Left ventricle myocardium inferior (tissue), 1 donor: ENCODE measurements at regions not wholly inside any gene's neighbourhood (a gene's known extent, or its start where the extent isn't known, plus 50 kb on each side); places are given as distances from the start of the nearest gene placed in this dataset.

ENCODE experiments used
- DNase-seq: peaks from one replicate; pipeline ENCODE4 v3.0.0-alpha.2; 2020
- H3K27ac ChIP-seq: fragments of 200-600 bp; replicated peaks from 2 replicates; pipeline ENCODE4 v1.8.0; 2021
- H3K27me3 ChIP-seq: fragments of 200-600 bp; 2 replicates; pipeline ENCODE4 v1.8.0; 2021; ENCODE audit warnings: low read depth
- H3K36me3 ChIP-seq: fragments of 200-600 bp; 2 replicates; pipeline ENCODE4 v1.8.0; 2021
- H3K4me1 ChIP-seq: fragments of 200-600 bp; 2 replicates; pipeline ENCODE4 v1.8.0; 2021
- H3K4me3 ChIP-seq: fragments of 200-600 bp; 2 replicates; pipeline ENCODE4 v1.8.0; 2021; ENCODE audit warnings: mild to moderate bottlenecking, moderate library complexity
- H3K9me3 ChIP-seq: fragments of 200-600 bp; replicated peaks from 2 replicates; pipeline ENCODE4 v1.8.0; 2021
- intact Hi-C: fragments of 100-400 bp; cut with micrococcal nuclease; formaldehyde crosslinking; loops from one replicate; pipeline ENCODE4 v1.11.0; 2022
- TF ChIP-seq, protein P1 (sequence below): fragments of 200-600 bp; IDR thresholded peaks from 2 replicates; pipeline ENCODE4 v1.8.0; 2021; ENCODE audit warnings: antibody characterized with exemption, mild to moderate bottlenecking, borderline replicate concordance
- donor health status: DM: no; HTN: yes; CAD: no; lungs with severe emphysema.

DNA sequence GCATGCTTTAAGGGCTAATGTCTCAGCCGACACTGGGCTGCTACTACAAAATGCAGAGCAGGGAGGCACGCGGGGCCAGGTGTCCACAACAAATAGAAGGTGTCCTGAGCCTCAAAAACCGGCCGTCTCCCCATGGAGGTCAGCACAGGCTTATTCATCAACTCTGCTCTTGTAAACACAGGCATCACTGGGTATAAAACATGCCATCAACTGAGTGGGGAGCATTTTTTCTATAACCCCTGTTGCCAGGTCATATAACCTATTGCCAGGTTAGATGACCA lies 271.6 kb downstream of the AUH start:
- Histone ChIP-seq H3K9me3 (peaks cover 14% of the 10 kb centered on the region), H3K4me1 (peaks cover 4% of the 10 kb centered on the region), H3K4me3 (no peak overlapping the region), H3K36me3 (no peaks in the 10 kb centered on the region), H3K27ac (no peak overlapping the region), H3K27me3 (no peaks in the 10 kb centered on the region)
- TF ChIP-seq, protein P1, sequence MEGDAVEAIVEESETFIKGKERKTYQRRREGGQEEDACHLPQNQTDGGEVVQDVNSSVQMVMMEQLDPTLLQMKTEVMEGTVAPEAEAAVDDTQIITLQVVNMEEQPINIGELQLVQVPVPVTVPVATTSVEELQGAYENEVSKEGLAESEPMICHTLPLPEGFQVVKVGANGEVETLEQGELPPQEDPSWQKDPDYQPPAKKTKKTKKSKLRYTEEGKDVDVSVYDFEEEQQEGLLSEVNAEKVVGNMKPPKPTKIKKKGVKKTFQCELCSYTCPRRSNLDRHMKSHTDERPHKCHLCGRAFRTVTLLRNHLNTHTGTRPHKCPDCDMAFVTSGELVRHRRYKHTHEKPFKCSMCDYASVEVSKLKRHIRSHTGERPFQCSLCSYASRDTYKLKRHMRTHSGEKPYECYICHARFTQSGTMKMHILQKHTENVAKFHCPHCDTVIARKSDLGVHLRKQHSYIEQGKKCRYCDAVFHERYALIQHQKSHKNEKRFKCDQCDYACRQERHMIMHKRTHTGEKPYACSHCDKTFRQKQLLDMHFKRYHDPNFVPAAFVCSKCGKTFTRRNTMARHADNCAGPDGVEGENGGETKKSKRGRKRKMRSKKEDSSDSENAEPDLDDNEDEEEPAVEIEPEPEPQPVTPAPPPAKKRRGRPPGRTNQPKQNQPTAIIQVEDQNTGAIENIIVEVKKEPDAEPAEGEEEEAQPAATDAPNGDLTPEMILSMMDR: no peak
- no peak for DNase-seq
- intact Hi-C loops: loop anchor here (10.0 kb wide), 1 partner anchor 205 kb away; no protein-coding TSS in a partner anchor

DNA sequence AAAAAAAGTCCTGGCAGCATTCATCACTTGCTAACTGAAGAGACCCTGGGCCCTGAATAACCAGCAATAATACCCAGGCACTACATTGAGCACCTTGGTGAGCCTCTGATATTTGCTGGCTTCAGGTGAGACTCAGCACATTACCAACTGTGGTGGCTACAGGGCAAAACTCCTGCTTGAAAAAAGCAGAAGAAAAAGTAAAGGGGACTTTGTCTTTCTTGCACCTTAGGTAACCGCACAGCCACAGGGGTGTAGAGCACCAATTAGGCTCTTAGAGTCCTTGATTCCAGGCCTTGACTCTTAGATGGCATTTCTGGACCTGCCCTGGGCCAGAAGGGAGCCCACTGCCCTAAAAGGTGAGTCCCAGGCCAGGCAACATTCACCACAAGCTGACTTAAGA lies 269.5 kb downstream of the AUH start:
- peaks cover 4% of the 10 kb centered on the region for H3K4me1 ChIP-seq
- TF ChIP-seq, protein P1: no peak
- peaks cover 14% of the 10 kb centered on the region for H3K9me3 ChIP-seq
- H3K36me3 ChIP-seq: no peaks in the 10 kb centered on the region
- no peak overlapping the region for H3K4me3 ChIP-seq
- no peaks in the 10 kb centered on the region for H3K27me3 ChIP-seq
- intact Hi-C loops: loop anchor here (10.0 kb wide), 1 partner anchor 203 kb away; no protein-coding TSS in a partner anchor
- no peak for DNase-seq
- no peak overlapping the region for H3K27ac ChIP-seq

DNA sequence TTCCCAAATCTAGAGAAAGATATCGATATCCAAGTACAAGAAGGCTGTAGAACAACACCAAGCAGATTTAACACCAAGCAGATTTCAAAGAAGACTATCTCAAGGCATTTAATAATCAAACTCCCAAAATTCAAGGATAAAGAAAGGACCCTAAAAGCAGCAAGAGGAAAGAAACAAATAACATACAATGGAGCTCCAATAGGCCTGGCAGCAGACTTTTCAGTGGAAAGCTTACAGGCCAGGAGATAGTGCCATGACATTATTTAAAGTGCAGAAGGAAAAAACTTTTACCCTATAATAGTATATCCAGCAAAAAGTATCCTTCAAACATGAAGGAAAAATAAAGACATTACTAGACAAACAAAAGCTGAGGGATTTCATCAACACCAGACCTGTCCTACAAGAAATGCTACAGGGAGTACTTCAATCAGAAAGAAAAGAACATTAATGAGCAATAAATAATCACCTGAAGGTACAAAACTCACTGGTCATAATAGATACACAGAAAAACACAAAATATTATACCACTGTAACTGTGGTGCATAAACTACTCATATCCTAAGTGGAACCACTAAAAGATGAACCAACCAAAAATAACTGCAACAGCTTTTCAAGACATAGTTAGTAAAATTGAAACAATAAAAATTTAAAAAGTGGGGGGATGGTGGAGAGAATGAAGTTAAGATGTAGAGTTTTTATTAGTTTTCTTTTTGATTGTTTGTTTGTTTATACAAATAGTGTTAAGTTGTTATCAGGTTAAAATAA lies 267.2 kb downstream of the AUH start:
- H3K27ac ChIP-seq: no peak overlapping the region
- no peaks in the 10 kb centered on the region for H3K36me3 ChIP-seq
- H3K27me3 ChIP-seq: no peaks in the 10 kb centered on the region
- H3K4me1 ChIP-seq: peaks cover 20% of the 10 kb centered on the region
- H3K4me3 ChIP-seq: no peak overlapping the region
- intact Hi-C loops: loop anchor here (10.0 kb wide), 1 partner anchor 200 kb away; no protein-coding TSS in a partner anchor
- DNase-seq: no peak
- TF ChIP-seq, protein P1: no peak
- peaks cover 14% of the 10 kb centered on the region for H3K9me3 ChIP-seq

DNA sequence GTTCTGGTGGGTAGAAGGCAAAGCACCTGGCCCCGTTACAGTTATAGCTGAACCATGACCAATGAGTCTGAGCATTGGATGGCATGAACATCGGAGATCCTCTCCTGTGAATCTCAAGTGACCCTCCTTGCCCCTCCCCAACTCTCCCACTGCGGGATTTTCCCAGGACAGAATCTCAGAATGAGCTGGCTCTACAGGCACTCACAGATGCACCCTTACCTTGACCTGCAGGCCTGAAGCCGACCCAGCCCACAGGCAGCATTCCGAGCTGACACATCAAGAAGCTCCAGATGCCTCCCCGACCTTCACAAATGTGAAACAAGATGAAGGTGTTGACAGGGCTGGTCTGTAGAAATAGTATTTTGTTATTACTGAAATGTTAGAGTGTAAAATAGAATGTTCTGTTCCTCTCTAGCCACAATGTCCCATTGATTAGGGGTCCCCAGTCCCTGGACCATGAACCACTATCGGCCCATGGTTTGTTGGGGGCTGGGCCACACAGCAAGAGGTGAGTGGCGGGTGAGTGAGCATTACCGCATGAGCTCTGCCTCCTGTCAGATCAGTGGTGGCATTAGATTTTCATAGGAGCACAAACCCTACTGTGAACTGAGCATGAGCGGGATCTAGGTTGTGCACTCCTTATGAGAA lies 263.4 kb downstream of the AUH start:
- no peak for DNase-seq
- H3K9me3 ChIP-seq: peaks cover 14% of the 10 kb centered on the region
- H3K27ac ChIP-seq: no peak overlapping the region
- H3K4me3 ChIP-seq: no peak overlapping the region
- no peaks in the 10 kb centered on the region for H3K27me3 ChIP-seq
- intact Hi-C loops: loop anchor here (10.0 kb wide), 1 partner anchor 196 kb away; no protein-coding TSS in a partner anchor
- TF ChIP-seq, protein P1: no peak
- H3K36me3 ChIP-seq: no peaks in the 10 kb centered on the region
- peaks cover 45% of the 10 kb centered on the region for H3K4me1 ChIP-seq

DNA sequence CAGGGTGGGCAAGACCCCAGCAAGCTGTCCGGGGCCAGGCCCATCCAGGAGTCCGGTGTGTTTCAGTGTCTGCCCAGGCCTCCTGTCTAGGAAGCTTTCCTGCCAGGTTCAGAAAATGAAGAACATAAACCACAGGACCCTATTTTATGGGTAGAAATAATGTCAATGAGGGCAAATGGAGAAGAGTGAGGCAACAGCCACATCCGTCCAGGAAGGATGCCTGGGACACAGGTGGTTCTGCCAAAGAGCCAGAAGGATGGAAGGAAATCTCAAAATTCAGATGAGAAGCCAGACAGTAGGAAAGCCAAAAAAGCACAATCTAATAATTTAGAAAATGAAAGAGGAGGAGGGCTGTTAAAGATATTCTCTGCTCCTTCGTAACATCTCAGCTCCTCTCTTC lies 262.3 kb downstream of the AUH start:
- DNase-seq: no peak
- no peaks in the 10 kb centered on the region for H3K36me3 ChIP-seq
- peak overlapping the region; percentile 83 for H3K27ac ChIP-seq
- peaks cover 4% of the 10 kb centered on the region for H3K9me3 ChIP-seq
- H3K4me3 ChIP-seq: peak overlapping the region; percentile 31
- TF ChIP-seq, protein P1: no peak
- peaks cover 45% of the 10 kb centered on the region for H3K4me1 ChIP-seq
- H3K27me3 ChIP-seq: no peaks in the 10 kb centered on the region
- intact Hi-C loops: loop anchor here (10.0 kb wide), 1 partner anchor 195 kb away; no protein-coding TSS in a partner anchor
